Neuronal stem cell (in vitro differentiated cells): ENCODE measurements at regions not wholly inside any gene's neighbourhood (a gene's known extent, or its start where the extent isn't known, plus 50 kb on each side); places are given as distances from the start of the nearest gene placed in this dataset.

Experiments used
- DNase-seq: peaks from one replicate; pipeline ENCODE4 v3.0.0-alpha.2; 2013; ENCODE audit warnings: low spot score
- H2AFZ ChIP-seq: one replicate; pipeline ENCODE4 v1.6.1; 2013; ENCODE audit warnings: mild to moderate bottlenecking, low read length, inconsistent platforms
- H2AK5ac ChIP-seq: 2 replicates; pipeline ENCODE4 v1.6.1; 2013; ENCODE audit warnings: low read depth, mild to moderate bottlenecking, inconsistent platforms, low read length, moderate library complexity, mixed read lengths
- H2BK120ac ChIP-seq: 2 replicates; pipeline ENCODE4 v1.6.1; 2013; ENCODE audit warnings: low read depth, mild to moderate bottlenecking, inconsistent platforms, low read length, moderate library complexity, mixed read lengths
- H2BK12ac ChIP-seq: one replicate; pipeline ENCODE4 v1.6.1; 2013; ENCODE audit warnings: low read length, inconsistent platforms
- H2BK15ac ChIP-seq: 2 replicates; pipeline ENCODE4 v1.6.1; 2013; ENCODE audit warnings: mild to moderate bottlenecking, low read length, inconsistent platforms, mixed read lengths
- H2BK5ac ChIP-seq: one replicate; pipeline ENCODE4 v1.6.1; 2013; ENCODE audit warnings: inconsistent platforms, mild to moderate bottlenecking, low read length, moderate library complexity
- H3K14ac ChIP-seq: one replicate; pipeline ENCODE4 v1.6.1; 2013; ENCODE audit warnings: low read length, inconsistent platforms
- H3K18ac ChIP-seq: 2 replicates; pipeline ENCODE4 v1.6.1; 2013; ENCODE audit warnings: low read length, inconsistent platforms
- H3K23ac ChIP-seq: 2 replicates; pipeline ENCODE4 v1.6.1; 2013; ENCODE audit warnings: low read depth, mild to moderate bottlenecking, mixed read lengths, low read length, inconsistent platforms; ENCODE audit not compliant: poor library complexity
- H3K27ac ChIP-seq: replicated peaks from 3 replicates; pipeline ENCODE4 v1.5.1; 2013; ENCODE audit warnings: low read length, inconsistent platforms
- H3K27me3 ChIP-seq, 3 experiments: 2 replicates each; pipeline ENCODE4 v1.6.1; 2013; ENCODE audit warnings: low read length in 3 of 3, mild to moderate bottlenecking in 2 of 3, inconsistent platforms in 1 of 3, low read depth in 1 of 3, mixed read lengths in 1 of 3, moderate library complexity in 1 of 3; ENCODE audit not compliant: control insufficient read depth in 3 of 3, insufficient read depth in 3 of 3
- H3K36me3 ChIP-seq, 2 donors: replicated peaks in 1 of 2; 2 replicates each; pipeline ENCODE4 v1.6.1; 2013; ENCODE audit warnings: low read length in 2 of 2; ENCODE audit not compliant: control insufficient read depth in 2 of 2, insufficient read depth in 2 of 2
- H3K4ac ChIP-seq: 2 replicates; pipeline ENCODE4 v1.6.1; 2013; ENCODE audit warnings: inconsistent platforms, mild to moderate bottlenecking, low read length, moderate library complexity
- H3K4me1 ChIP-seq, 2 donors: 1 replicate in 1 of 2; 2 replicates in 1 of 2; pipeline ENCODE4 v1.6.1; 2013; ENCODE audit warnings: low read length in 2 of 2, low read depth in 1 of 2; ENCODE audit not compliant: control insufficient read depth in 2 of 2, insufficient read depth in 1 of 2
- H3K4me2 ChIP-seq: one replicate; pipeline ENCODE4 v1.6.1; 2013; ENCODE audit warnings: mild to moderate bottlenecking, low read length, inconsistent platforms; ENCODE audit not compliant: insufficient read depth, poor library complexity, severe bottlenecking
- H3K4me3 ChIP-seq, 2 donors: 2 replicates each; pipeline ENCODE4 v1.5.1; 2013; ENCODE audit warnings: low read length in 2 of 2, mild to moderate bottlenecking in 2 of 2, inconsistent platforms in 1 of 2, moderate library complexity in 1 of 2
- H3K79me1 ChIP-seq: one replicate; pipeline ENCODE4 v1.6.1; 2013; ENCODE audit warnings: low read depth, mild to moderate bottlenecking, inconsistent platforms, low read length, moderate library complexity
- H3K9ac ChIP-seq: one replicate; pipeline ENCODE4 v1.6.1; 2013; ENCODE audit warnings: mild to moderate bottlenecking, low read depth, low read length, inconsistent platforms; ENCODE audit not compliant: poor library complexity
- H3K9me3 ChIP-seq, 2 donors: replicated peaks in 1 of 2; 2 replicates each; pipeline versions ENCODE3 to v1.6.1; 2013; ENCODE audit warnings: low read length in 2 of 2, mild to moderate bottlenecking in 2 of 2, inconsistent platforms in 1 of 2, low read depth in 1 of 2, mixed read lengths in 1 of 2, moderate library complexity in 1 of 2; ENCODE audit not compliant: control insufficient read depth in 2 of 2, insufficient read depth in 1 of 2
- H4K8ac ChIP-seq: one replicate; pipeline ENCODE4 v1.6.1; 2013; ENCODE audit warnings: low read depth, mild to moderate bottlenecking, inconsistent platforms, low read length, moderate library complexity
- H4K91ac ChIP-seq: one replicate; pipeline ENCODE4 v1.6.1; 2013; ENCODE audit warnings: low read length, low read depth, mild to moderate bottlenecking, inconsistent platforms; ENCODE audit not compliant: poor library complexity
- WGBS, 2 donors: extraction: QIAGEN DNeasy Blood & Tissue Kit; methylation state at CpG; one replicate each; pipeline ENCODE4 v1.1.7; 2013; ENCODE audit warnings: missing lambda C conversion rate in 2 of 2, mixed read lengths in 1 of 2; ENCODE audit not compliant: insufficient read length in 2 of 2, insufficient replicate concordance in 1 of 2; ENCODE audit errors: extremely low coverage in 2 of 2; 5-methylcytosine and 5-hydroxymethylcytosine counted together

- H3K4me3 ChIP-seq = no peak overlapping the region
- H3K14ac ChIP-seq = no peak overlapping the region
- DNase-seq = no peak
- peaks cover 0 to 2% of the 10 kb centered on the region in 2 donors for H3K9me3 ChIP-seq
- no peak overlapping the region for H3K27ac ChIP-seq
- peak overlapping the region; percentile 82 for H3K18ac ChIP-seq
- H3K27me3 ChIP-seq = peaks cover 0 to 3% (median 0%) of the 10 kb centered on the region in 3 experiments
- H4K8ac ChIP-seq = no peak overlapping the region
- no peak overlapping the region for H3K4me2 ChIP-seq
- H3K23ac ChIP-seq = no peak overlapping the region
- H4K91ac ChIP-seq = no peak overlapping the region
- H3K4me1 ChIP-seq = peaks cover 0 to 2% of the 10 kb centered on the region in 2 donors
- no peak overlapping the region for H2AFZ ChIP-seq
- no peak overlapping the region for H3K4ac ChIP-seq
- no peak overlapping the region for H3K9ac ChIP-seq
- no peak overlapping the region for H2BK5ac ChIP-seq
- no peaks in the 10 kb centered on the region for H3K79me1 ChIP-seq
- no peak overlapping the region for H2BK120ac ChIP-seq
- 100% methylated on average over 1 of the region's 13 CpGs for WGBS, 2 donors
- H2BK12ac ChIP-seq = no peak overlapping the region
- H2AK5ac ChIP-seq = no peak overlapping the region
- H3K36me3 ChIP-seq = no peaks in the 10 kb centered on the region
- no peak overlapping the region for H2BK15ac ChIP-seq
Observed at GRCh38 chr3:194945508-194945907, 259.8 kb downstream of the FAM43A start.

- Histone ChIP-seq H2AK5ac (no peak overlapping the region), H3K9ac (no peak overlapping the region), H3K18ac (no peak overlapping the region), H3K9me3 (peaks cover 0 to 2% of the 10 kb centered on the region in 2 donors), H3K14ac (no peak overlapping the region), H3K27ac (no peak overlapping the region), H2BK15ac (no peak overlapping the region), H4K8ac (no peak overlapping the region), H2BK120ac (no peak overlapping the region), H3K23ac (no peak overlapping the region), H3K4me3 (no peak overlapping the region), H4K91ac (no peak overlapping the region), H3K36me3 (no peaks in the 10 kb centered on the region), H2BK5ac (no peak overlapping the region), H3K4me1 (peaks cover 0 to 2% of the 10 kb centered on the region in 2 donors), H3K4ac (no peak overlapping the region), H2BK12ac (no peak overlapping the region), H2AFZ (no peak overlapping the region), H3K4me2 (no peak overlapping the region), H3K79me1 (no peaks in the 10 kb centered on the region), H3K27me3 (peaks cover 0 to 3% (median 0%) of the 10 kb centered on the region in 3 experiments)
- no CpG with 5 or more reads among the region's 9 CpGs for WGBS, 2 donors
- no peak for DNase-seq
Observed at GRCh38 chr3:194946091-194946490, 260.4 kb downstream of the FAM43A start.

GRCh38 chr3:194949592-194949991 lies 263.9 kb downstream of the FAM43A start:
- Histone ChIP-seq H2BK120ac (no peak overlapping the region), H4K8ac (no peak overlapping the region), H3K4me2 (no peak overlapping the region), H2AFZ (no peak overlapping the region), H3K4ac (no peak overlapping the region), H2BK15ac (no peak overlapping the region), H4K91ac (no peak overlapping the region), H3K4me3 (no peak overlapping the region), H3K4me1 (peaks cover 0 to 3% of the 10 kb centered on the region in 2 donors), H3K9me3 (peaks cover 0 to 2% of the 10 kb centered on the region in 2 donors), H3K36me3 (no peaks in the 10 kb centered on the region), H3K27me3 (peaks cover 0 to 3% (median 0%) of the 10 kb centered on the region in 3 experiments), H3K79me1 (peaks cover 1% of the 10 kb centered on the region), H3K23ac (no peak overlapping the region), H2AK5ac (no peak overlapping the region), H3K27ac (no peak overlapping the region), H3K9ac (no peak overlapping the region), H3K18ac (no peak overlapping the region), H2BK12ac (no peak overlapping the region), H2BK5ac (no peak overlapping the region), H3K14ac (peak overlapping the region; percentile 31)
- DNase-seq = no peak
- no CpG with 5 or more reads among the region's 3 CpGs for WGBS, 2 donors

GRCh38 chr3:194950906-194951628 lies 265.4 kb downstream of the FAM43A start:
- Histone ChIP-seq H3K18ac (no peak overlapping the region), H3K23ac (no peak overlapping the region), H3K14ac (no peak overlapping the region), H2AK5ac (no peak overlapping the region), H3K4me1 (peaks cover 0 to 3% of the 10 kb centered on the region in 2 donors), H2BK120ac (no peak overlapping the region), H3K27me3 (peaks cover 0 to under 1% (median 0%) of the 10 kb centered on the region in 3 experiments), H3K36me3 (no peaks in the 10 kb centered on the region), H3K27ac (no peak overlapping the region), H3K4me2 (no peak overlapping the region), H3K4ac (no peak overlapping the region), H4K91ac (no peak overlapping the region), H2AFZ (no peak overlapping the region), H3K9ac (no peak overlapping the region), H4K8ac (no peak overlapping the region), H2BK15ac (no peak overlapping the region), H2BK12ac (no peak overlapping the region), H3K9me3 (peaks cover 0 to 2% of the 10 kb centered on the region in 2 donors), H3K4me3 (no peak overlapping the region), H2BK5ac (no peak overlapping the region), H3K79me1 (peaks cover 1% of the 10 kb centered on the region)
- DNase-seq = no peak
- WGBS, 2 donors = no CpG with 5 or more reads among the region's 18 CpGs
